Liver (tissue), 3 donors: ENCODE measurements at regions not wholly inside any gene's neighbourhood (a gene's known extent, or its start where the extent isn't known, plus 50 kb on each side); places are given as distances from the start of the nearest gene placed in this dataset.

Experiments used
- ATF3 ChIP-seq: IDR thresholded peaks from 2 replicates; pipeline ENCODE4 v1.6.1; 2016; ENCODE audit warnings: antibody characterized with exemption
- CTCF ChIP-seq: fragments of 150-350 bp; IDR thresholded peaks from 2 replicates; pipeline ENCODE4 v1.5.1; 2017; ENCODE audit warnings: improper control_type of control experiment, low read depth, low read length; ENCODE audit not compliant: missing input control
- EGR1 ChIP-seq, 2 donors: IDR thresholded peaks; 2 replicates each; pipeline ENCODE4 v1.6.1; 2016 to 2018; ENCODE audit warnings: antibody characterized with exemption in 2 of 2, low read depth in 2 of 2
- MAX ChIP-seq: IDR thresholded peaks from 2 replicates; pipeline ENCODE4 v1.6.1; 2016; ENCODE audit warnings: antibody characterized with exemption
- RAD21 ChIP-seq, 2 donors: IDR thresholded peaks; 2 replicates each; pipeline ENCODE4 v1.6.1; 2016; ENCODE audit warnings: antibody characterized with exemption in 2 of 2, mild to moderate bottlenecking in 2 of 2
- REST ChIP-seq: IDR thresholded peaks from 2 replicates; pipeline ENCODE4 v1.6.1; 2016; ENCODE audit warnings: antibody characterized with exemption, mild to moderate bottlenecking
- RXRA ChIP-seq, 2 donors: IDR thresholded peaks; 2 replicates each; pipeline ENCODE4 v1.6.1; 2017 to 2018; ENCODE audit warnings: antibody characterized with exemption in 2 of 2, mild to moderate bottlenecking in 1 of 2
- SP1 ChIP-seq: IDR thresholded peaks from 2 replicates; pipeline ENCODE4 v1.6.1; 2018; ENCODE audit warnings: antibody characterized with exemption, mild to moderate bottlenecking
- YY1 ChIP-seq: IDR thresholded peaks from 2 replicates; pipeline ENCODE4 v1.6.1; 2016; ENCODE audit warnings: antibody characterized with exemption, mild to moderate bottlenecking
- donor health status: healthy.
- donor health status: healthy.

- TF ChIP-seq RXRA (IDR thresholded peaks at IDR 0.05) (no peak), CTCF (no peak), YY1 (no peak), ATF3 (no peak), REST (no peak), SP1 (no peak), EGR1 (IDR thresholded peaks at IDR 0.05; ENCODE audit: low read depth in 2 of 2) (no peak), RAD21 (IDR thresholded peaks at IDR 0.05) (no peak), MAX (no peak)
Measured at GRCh38 chr7:125149151-125149550, 219.5 kb upstream of the POT1 start.
